Gastrocnemius medialis (tissue), 4 donors: ENCODE measurements at regions not wholly inside any gene's neighbourhood (a gene's known extent, or its start where the extent isn't known, plus 50 kb on each side); places are given as distances from the start of the nearest gene placed in this dataset.

Experiments used
- ATAC-seq, 2 donors: fragments of 150-250 bp; one replicate each; pipeline ENCODE4 v1.9.1; 2016
- DNase-seq, 2 donors: peaks; one replicate each; pipeline ENCODE4 v3.0.0-alpha.2; 2019
- H3K27ac ChIP-seq, 4 donors: fragments of 200-600 bp; sonication (generic); 1 replicate in 1 of 4; 2 replicates in 3 of 4; pipeline ENCODE4 v1.5.1; 2016 to 2018; ENCODE audit warnings: mild to moderate bottlenecking in 2 of 4, moderate library complexity in 1 of 4
- H3K27me3 ChIP-seq, 3 donors: fragments of 200-600 bp; sonication (generic) in 2 of 3; 1 replicate in 1 of 3; 2 replicates in 2 of 3; pipeline versions ENCODE4 v1.5.1 to v1.6.0; 2016 to 2019; ENCODE audit warnings: mild to moderate bottlenecking in 1 of 3, moderate library complexity in 1 of 3
- H3K36me3 ChIP-seq, 2 donors: fragments of 200-600 bp; sonication (generic) in 1 of 2; one replicate each; pipeline ENCODE4 v1.5.1; 2017 to 2018
- H3K4me1 ChIP-seq, 2 donors: fragments of 200-600 bp; sonication (generic) in 1 of 2; one replicate each; pipeline ENCODE4 v1.5.1; 2016 to 2017; ENCODE audit warnings: mild to moderate bottlenecking in 2 of 2
- H3K4me3 ChIP-seq, 4 donors: fragments of 200-600 bp; sonication (generic) in 3 of 4; 1 replicate in 1 of 4; 2 replicates in 3 of 4; pipeline ENCODE4 v1.5.1; 2016 to 2019; ENCODE audit warnings: mild to moderate bottlenecking in 2 of 4
- H3K9me3 ChIP-seq, 3 donors: fragments of 200-600 bp; sonication (generic) in 2 of 3; 1 replicate in 1 of 3; 2 replicates in 2 of 3; pipeline ENCODE4 v1.5.1; 2016 to 2019
- POLR2A ChIP-seq, 2 donors: fragments of 450-650 bp; IDR thresholded peaks; one replicate each; pipeline ENCODE4 v1.6.1; 2017; ENCODE audit warnings: antibody characterized with exemption in 2 of 2, mild to moderate bottlenecking in 2 of 2, moderate library complexity in 2 of 2
- in situ Hi-C, 4 donors: fragments of 200-750 bp; cut with MboI; loops; one replicate each; pipeline versions ENCODE4 v1.15.0 to v1.8.0; 2017; ENCODE audit warnings: low sequenced_read_pairs in 4 of 4
- intact Hi-C: fragments of 100-400 bp; cut with DNase I; formaldehyde crosslinking; loops from one replicate; pipeline ENCODE4 v1.15.1; 2023; ENCODE audit warnings: low total_unique reads
- TF ChIP-seq, protein P1 (sequence below), 5 experiments: fragments of 450-650 bp in 3 of 5; fragments of 200-600 bp in 2 of 5; sonication (generic) in 2 of 5; IDR thresholded peaks in 4 of 5; conservative IDR thresholded peaks in 1 of 5; 1 replicate in 4 of 5; 2 replicates in 1 of 5; pipeline ENCODE4 v1.5.1; 2016 to 2019; ENCODE audit warnings: antibody characterized with exemption in 5 of 5, mild to moderate bottlenecking in 3 of 5, moderate library complexity in 3 of 5

DNA sequence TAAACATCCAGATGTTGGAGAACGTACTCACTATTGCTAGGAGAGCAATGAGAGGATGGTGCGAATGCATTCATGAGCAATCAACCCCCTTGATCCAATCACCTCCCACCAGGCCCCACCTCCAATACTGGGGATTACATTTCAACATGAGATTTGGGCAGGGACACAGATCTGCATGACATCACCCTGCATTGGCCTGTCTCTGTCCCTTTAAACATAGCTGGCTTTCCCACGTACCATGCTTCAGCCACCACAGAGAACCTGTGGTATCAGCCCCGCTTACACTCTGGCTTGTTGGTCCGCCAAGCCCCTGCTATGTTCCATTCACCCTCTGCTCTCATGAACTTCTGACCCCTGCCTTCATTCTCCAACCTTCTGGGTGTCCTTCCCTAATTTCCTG, 157.5 kb upstream of the E2F8 start:
- intact Hi-C loops, result no loop called here
- ATAC-seq (no peak), DNase-seq (no peak)
- in situ Hi-C loops, result no loop called here
- H3K4me1 ChIP-seq, result no peaks in the 10 kb centered on the region
- no peaks in the 10 kb centered on the region for H3K9me3 ChIP-seq
- no peak for TF ChIP-seq POLR2A (IDR thresholded peaks at IDR 0.05)
- TF ChIP-seq, protein P1, sequence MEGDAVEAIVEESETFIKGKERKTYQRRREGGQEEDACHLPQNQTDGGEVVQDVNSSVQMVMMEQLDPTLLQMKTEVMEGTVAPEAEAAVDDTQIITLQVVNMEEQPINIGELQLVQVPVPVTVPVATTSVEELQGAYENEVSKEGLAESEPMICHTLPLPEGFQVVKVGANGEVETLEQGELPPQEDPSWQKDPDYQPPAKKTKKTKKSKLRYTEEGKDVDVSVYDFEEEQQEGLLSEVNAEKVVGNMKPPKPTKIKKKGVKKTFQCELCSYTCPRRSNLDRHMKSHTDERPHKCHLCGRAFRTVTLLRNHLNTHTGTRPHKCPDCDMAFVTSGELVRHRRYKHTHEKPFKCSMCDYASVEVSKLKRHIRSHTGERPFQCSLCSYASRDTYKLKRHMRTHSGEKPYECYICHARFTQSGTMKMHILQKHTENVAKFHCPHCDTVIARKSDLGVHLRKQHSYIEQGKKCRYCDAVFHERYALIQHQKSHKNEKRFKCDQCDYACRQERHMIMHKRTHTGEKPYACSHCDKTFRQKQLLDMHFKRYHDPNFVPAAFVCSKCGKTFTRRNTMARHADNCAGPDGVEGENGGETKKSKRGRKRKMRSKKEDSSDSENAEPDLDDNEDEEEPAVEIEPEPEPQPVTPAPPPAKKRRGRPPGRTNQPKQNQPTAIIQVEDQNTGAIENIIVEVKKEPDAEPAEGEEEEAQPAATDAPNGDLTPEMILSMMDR (IDR thresholded peaks at IDR 0.05 in 4 of 5, conservative IDR thresholded peaks at IDR 0.05 in 1 of 5), result no peak
- H3K27ac ChIP-seq, result no peak overlapping the region
- H3K27me3 ChIP-seq, result no peaks in the 10 kb centered on the region
- H3K4me3 ChIP-seq, result no peak overlapping the region
- no peaks in the 10 kb centered on the region for H3K36me3 ChIP-seq

DNA sequence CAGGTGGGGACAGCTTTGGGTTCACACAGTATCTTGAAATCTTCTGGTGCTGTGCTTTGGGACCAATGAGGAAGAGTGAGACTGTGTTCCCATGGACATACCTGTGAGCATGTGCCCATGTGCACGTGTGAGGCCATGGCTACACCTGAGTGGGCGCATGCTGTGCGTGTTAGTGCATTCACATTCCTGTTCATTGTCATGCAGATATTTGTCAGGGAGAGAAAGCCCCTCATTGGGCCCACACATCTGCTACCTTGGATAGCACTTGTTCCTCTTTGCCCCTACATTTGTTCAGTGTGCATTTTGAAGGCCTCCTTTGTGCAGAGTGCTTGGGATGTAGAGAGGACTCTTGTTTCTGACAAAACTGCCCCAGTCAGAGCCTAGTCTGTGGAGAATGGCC, 154.3 kb upstream of the E2F8 start:
- Histone ChIP-seq H3K9me3 (no peaks in the 10 kb centered on the region), H3K36me3 (no peaks in the 10 kb centered on the region), H3K27me3 (no peaks in the 10 kb centered on the region), H3K27ac (no peak overlapping the region), H3K4me3 (no peak overlapping the region), H3K4me1 (no peaks in the 10 kb centered on the region)
- in situ Hi-C loops (no loop called here), intact Hi-C loops (loop anchor here (2.0 kb wide), 1 partner anchor 78 kb away; no protein-coding TSS in a partner anchor)
- TF ChIP-seq, protein P1 (IDR thresholded peaks at IDR 0.05 in 4 of 5, conservative IDR thresholded peaks at IDR 0.05 in 1 of 5), result no peak
- TF ChIP-seq POLR2A (IDR thresholded peaks at IDR 0.05), result no peak
- ATAC-seq, result no peak
- no peak for DNase-seq

DNA sequence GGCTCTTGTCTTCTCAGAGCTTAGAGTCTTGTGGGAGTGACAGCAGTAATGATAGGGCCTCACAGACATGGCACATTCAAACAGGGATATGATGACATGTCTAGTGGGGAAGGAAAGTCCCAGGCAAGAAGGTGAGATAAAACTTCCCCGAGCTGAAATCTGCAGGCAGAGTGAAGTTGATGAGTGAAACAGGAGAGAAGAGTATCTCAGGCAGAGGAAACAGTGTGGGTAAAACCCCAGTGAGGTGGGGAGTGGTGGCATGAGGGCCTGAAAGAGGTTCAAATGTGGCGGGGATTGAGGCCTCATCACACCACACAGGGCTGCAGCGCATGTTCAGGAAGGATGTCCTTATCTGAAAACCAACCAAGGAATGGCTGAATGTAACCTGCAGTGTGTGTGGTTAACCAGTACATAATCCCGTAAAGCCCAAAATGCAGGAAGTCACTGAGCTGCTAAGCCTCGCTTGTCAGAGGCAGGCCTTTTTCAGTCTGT, 153.8 kb upstream of the E2F8 start:
- intact Hi-C loops, result loop anchor here (2.0 kb wide), 1 partner anchor 78 kb away; no protein-coding TSS in a partner anchor
- in situ Hi-C loops, result no loop called here
- H3K27me3 ChIP-seq, result no peaks in the 10 kb centered on the region
- H3K27ac ChIP-seq, result no peak overlapping the region
- no peaks in the 10 kb centered on the region for H3K4me1 ChIP-seq
- TF ChIP-seq, protein P1 (IDR thresholded peaks at IDR 0.05 in 4 of 5, conservative IDR thresholded peaks at IDR 0.05 in 1 of 5), result no peak
- no peak for TF ChIP-seq POLR2A (IDR thresholded peaks at IDR 0.05)
- DNase-seq (no peak), ATAC-seq (no peak)
- H3K4me3 ChIP-seq, result no peak overlapping the region
- no peaks in the 10 kb centered on the region for H3K36me3 ChIP-seq
- no peaks in the 10 kb centered on the region for H3K9me3 ChIP-seq

DNA sequence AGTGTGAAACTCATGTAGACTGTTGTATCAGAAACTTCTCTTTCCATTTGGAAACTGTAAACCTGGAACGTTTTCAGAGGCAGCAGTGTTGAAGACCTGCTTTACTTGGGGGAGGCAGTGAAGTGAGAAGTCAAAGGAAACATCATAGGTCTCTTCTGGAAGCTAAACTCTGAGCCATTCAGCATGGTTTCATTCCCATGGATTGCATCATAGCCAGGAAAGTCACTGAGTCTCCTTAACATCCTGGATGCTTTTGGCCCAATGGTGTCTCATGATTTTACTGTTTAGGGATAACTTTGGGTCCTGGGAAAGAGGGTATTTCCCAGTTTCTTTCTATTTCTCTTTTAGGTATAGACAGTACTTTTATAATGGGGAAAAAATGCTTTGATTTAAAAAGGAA, 153.2 kb upstream of the E2F8 start:
- no peaks in the 10 kb centered on the region for H3K9me3 ChIP-seq
- H3K4me1 ChIP-seq, result no peaks in the 10 kb centered on the region
- intact Hi-C loops (loop anchor here (2.0 kb wide), 1 partner anchor 79 kb away; no protein-coding TSS in a partner anchor), in situ Hi-C loops (no loop called here)
- H3K4me3 ChIP-seq, result no peak overlapping the region
- H3K36me3 ChIP-seq, result no peaks in the 10 kb centered on the region
- H3K27me3 ChIP-seq, result no peaks in the 10 kb centered on the region
- H3K27ac ChIP-seq, result no peak overlapping the region
- DNase-seq (no peak), ATAC-seq (no peak)
- no peak for TF ChIP-seq POLR2A (IDR thresholded peaks at IDR 0.05)
- TF ChIP-seq, protein P1 (IDR thresholded peaks at IDR 0.05 in 4 of 5, conservative IDR thresholded peaks at IDR 0.05 in 1 of 5), result no peak
